Central memory CD8-positive, alpha-beta T cell (primary cell): ENCODE measurements at regions not wholly inside any gene's neighbourhood (a gene's known extent, or its start where the extent isn't known, plus 50 kb on each side); places are given as distances from the start of the nearest gene placed in this dataset.

Source experiments
- ATAC-seq: fragments of 150-1000 bp; cut with Tn5 transposase; replicated peaks from 2 replicates; pipeline ENCODE4 v1.10.0; 2022; ENCODE audit warnings: mild to moderate bottlenecking, moderate FRiP score, moderate number of reproducible peaks; ENCODE audit not compliant: poor library complexity, severe bottlenecking; ENCODE audit errors: extremely low read depth
- DNase-seq, 2 donors: peaks; one replicate each; pipeline ENCODE4 v3.0.0; 2021; ENCODE audit warnings: low spot score in 2 of 2
- H3K27ac Mint-ChIP-seq: one replicate; pipeline ENCODE4 v1.8.0; 2022; ENCODE audit warnings: low read depth, mild to moderate bottlenecking, moderate library complexity, mixed read lengths
- H3K27me3 Mint-ChIP-seq: one replicate; pipeline ENCODE4 v1.8.0; 2022; ENCODE audit warnings: mixed read lengths
- H3K36me3 Mint-ChIP-seq: one replicate; pipeline ENCODE4 v1.8.0; 2022; ENCODE audit warnings: mild to moderate bottlenecking, moderate library complexity, mixed read lengths; ENCODE audit not compliant: insufficient read depth
- H3K4me1 Mint-ChIP-seq: one replicate; pipeline ENCODE4 v1.8.0; 2022; ENCODE audit warnings: mixed read lengths
- H3K4me3 Mint-ChIP-seq: one replicate; pipeline ENCODE4 v1.8.0; 2022; ENCODE audit warnings: mild to moderate bottlenecking, moderate library complexity, mixed read lengths
- H3K9me3 Mint-ChIP-seq: one replicate; pipeline ENCODE4 v1.8.0; 2022; ENCODE audit warnings: mixed read lengths

- H3K27ac Mint-ChIP-seq: no peak overlapping the region
- H3K4me3 Mint-ChIP-seq: no peak overlapping the region
- ATAC-seq (no peak), DNase-seq (no peak)
- H3K4me1 Mint-ChIP-seq: no peaks in the 10 kb centered on the region
- H3K36me3 Mint-ChIP-seq: no peaks in the 10 kb centered on the region
- H3K9me3 Mint-ChIP-seq: peaks cover 25% of the 10 kb centered on the region
- no peaks in the 10 kb centered on the region for H3K27me3 Mint-ChIP-seq
These were observed 51.0 kb downstream of the FAT4 start for GRCh38 chr4:125365731-125366130.

- Mint-ChIP-seq H3K27ac (no peak overlapping the region), H3K4me1 (no peaks in the 10 kb centered on the region), H3K4me3 (no peak overlapping the region), H3K9me3 (peaks cover 16% of the 10 kb centered on the region), H3K27me3 (no peaks in the 10 kb centered on the region), H3K36me3 (no peaks in the 10 kb centered on the region)
- ATAC-seq: no peak
- no peak for DNase-seq
These were observed 53.4 kb downstream of the FAT4 start for GRCh38 chr4:125368146-125368545.

- ATAC-seq: no peak
- H3K36me3 Mint-ChIP-seq: no peaks in the 10 kb centered on the region
- H3K27ac Mint-ChIP-seq: no peak overlapping the region
- no peak for DNase-seq
- no peak overlapping the region for H3K4me3 Mint-ChIP-seq
- peaks cover 16% of the 10 kb centered on the region for H3K9me3 Mint-ChIP-seq
- no peaks in the 10 kb centered on the region for H3K27me3 Mint-ChIP-seq
- no peaks in the 10 kb centered on the region for H3K4me1 Mint-ChIP-seq
These were observed 53.9 kb downstream of the FAT4 start for GRCh38 chr4:125368671-125369081.

GRCh38 chr4:125369098-125369497 is 54.3 kb downstream of the FAT4 start:
- Mint-ChIP-seq H3K36me3 (no peaks in the 10 kb centered on the region), H3K27me3 (no peaks in the 10 kb centered on the region), H3K27ac (no peak overlapping the region), H3K4me3 (no peak overlapping the region), H3K4me1 (no peaks in the 10 kb centered on the region), H3K9me3 (peaks cover 13% of the 10 kb centered on the region)
- DNase-seq (no peak), ATAC-seq (no peak)

GRCh38 chr4:125370478-125370877 is 55.7 kb downstream of the FAT4 start:
- Mint-ChIP-seq H3K9me3 (peaks cover 5% of the 10 kb centered on the region), H3K36me3 (no peaks in the 10 kb centered on the region), H3K27ac (no peak overlapping the region), H3K4me1 (no peaks in the 10 kb centered on the region), H3K4me3 (no peak overlapping the region), H3K27me3 (no peaks in the 10 kb centered on the region)
- ATAC-seq (no peak), DNase-seq (no peak)

- DNase-seq: no peak
- Mint-ChIP-seq H3K4me1 (no peaks in the 10 kb centered on the region), H3K4me3 (no peak overlapping the region), H3K36me3 (no peaks in the 10 kb centered on the region), H3K27ac (no peak overlapping the region), H3K9me3 (peaks cover 5% of the 10 kb centered on the region), H3K27me3 (no peaks in the 10 kb centered on the region)
- no peak for ATAC-seq
These were observed 68.2 kb downstream of the FAT4 start for GRCh38 chr4:125382995-125383394.

GRCh38 chr4:125387770-125388169 is 73.0 kb downstream of the FAT4 start:
- Mint-ChIP-seq H3K4me1 (no peaks in the 10 kb centered on the region), H3K36me3 (no peaks in the 10 kb centered on the region), H3K27ac (no peak overlapping the region), H3K9me3 (no peaks in the 10 kb centered on the region), H3K4me3 (no peak overlapping the region), H3K27me3 (no peaks in the 10 kb centered on the region)
- no peak for ATAC-seq
- no peak for DNase-seq

- ATAC-seq (no peak), DNase-seq (no peak)
- Mint-ChIP-seq H3K4me1 (no peaks in the 10 kb centered on the region), H3K9me3 (no peaks in the 10 kb centered on the region), H3K36me3 (no peaks in the 10 kb centered on the region), H3K27ac (no peak overlapping the region), H3K4me3 (no peak overlapping the region), H3K27me3 (no peaks in the 10 kb centered on the region)
These were observed 73.9 kb downstream of the FAT4 start for GRCh38 chr4:125388613-125389012.

- Mint-ChIP-seq H3K27me3 (no peaks in the 10 kb centered on the region), H3K27ac (no peak overlapping the region), H3K4me1 (no peaks in the 10 kb centered on the region), H3K4me3 (no peak overlapping the region), H3K36me3 (no peaks in the 10 kb centered on the region), H3K9me3 (no peaks in the 10 kb centered on the region)
- ATAC-seq: no peak
- DNase-seq: no peak
These were observed 75.0 kb downstream of the FAT4 start for GRCh38 chr4:125389713-125390112.

GRCh38 chr4:125390126-125390525 is 75.4 kb downstream of the FAT4 start:
- H3K36me3 Mint-ChIP-seq: no peaks in the 10 kb centered on the region
- no peak for ATAC-seq
- H3K27ac Mint-ChIP-seq: no peak overlapping the region
- H3K4me1 Mint-ChIP-seq: no peaks in the 10 kb centered on the region
- no peaks in the 10 kb centered on the region for H3K27me3 Mint-ChIP-seq
- no peaks in the 10 kb centered on the region for H3K9me3 Mint-ChIP-seq
- DNase-seq: no peak
- H3K4me3 Mint-ChIP-seq: no peak overlapping the region

GRCh38 chr4:125390727-125391126 is 76.0 kb downstream of the FAT4 start:
- DNase-seq (no peak), ATAC-seq (no peak)
- Mint-ChIP-seq H3K9me3 (no peaks in the 10 kb centered on the region), H3K4me1 (no peaks in the 10 kb centered on the region), H3K27me3 (no peaks in the 10 kb centered on the region), H3K4me3 (no peak overlapping the region), H3K27ac (no peak overlapping the region), H3K36me3 (no peaks in the 10 kb centered on the region)

GRCh38 chr4:125392694-125393093 is 77.9 kb downstream of the FAT4 start:
- Mint-ChIP-seq H3K27me3 (no peaks in the 10 kb centered on the region), H3K4me3 (no peak overlapping the region), H3K27ac (no peak overlapping the region), H3K36me3 (no peaks in the 10 kb centered on the region), H3K4me1 (no peaks in the 10 kb centered on the region), H3K9me3 (peaks cover 5% of the 10 kb centered on the region)
- no peak for ATAC-seq
- DNase-seq: no peak

GRCh38 chr4:125393825-125394224 is 79.1 kb downstream of the FAT4 start:
- H3K27ac Mint-ChIP-seq: no peak overlapping the region
- H3K27me3 Mint-ChIP-seq: no peaks in the 10 kb centered on the region
- no peak for ATAC-seq
- no peaks in the 10 kb centered on the region for H3K4me1 Mint-ChIP-seq
- no peaks in the 10 kb centered on the region for H3K36me3 Mint-ChIP-seq
- no peak overlapping the region for H3K4me3 Mint-ChIP-seq
- peaks cover 5% of the 10 kb centered on the region for H3K9me3 Mint-ChIP-seq
- no peak for DNase-seq

GRCh38 chr4:125397226-125397625 is 82.5 kb downstream of the FAT4 start:
- no peak for ATAC-seq
- no peak for DNase-seq
- H3K9me3 Mint-ChIP-seq: peaks cover 11% of the 10 kb centered on the region
- no peak overlapping the region for H3K4me3 Mint-ChIP-seq
- H3K27ac Mint-ChIP-seq: no peak overlapping the region
- H3K36me3 Mint-ChIP-seq: no peaks in the 10 kb centered on the region
- no peaks in the 10 kb centered on the region for H3K4me1 Mint-ChIP-seq
- no peaks in the 10 kb centered on the region for H3K27me3 Mint-ChIP-seq
